ENCODE measurements at regions not wholly inside any gene's neighbourhood (a gene's known extent, or its start where the extent isn't known, plus 50 kb on each side); places are given as distances from the start of the nearest gene placed in this dataset.

DNA sequence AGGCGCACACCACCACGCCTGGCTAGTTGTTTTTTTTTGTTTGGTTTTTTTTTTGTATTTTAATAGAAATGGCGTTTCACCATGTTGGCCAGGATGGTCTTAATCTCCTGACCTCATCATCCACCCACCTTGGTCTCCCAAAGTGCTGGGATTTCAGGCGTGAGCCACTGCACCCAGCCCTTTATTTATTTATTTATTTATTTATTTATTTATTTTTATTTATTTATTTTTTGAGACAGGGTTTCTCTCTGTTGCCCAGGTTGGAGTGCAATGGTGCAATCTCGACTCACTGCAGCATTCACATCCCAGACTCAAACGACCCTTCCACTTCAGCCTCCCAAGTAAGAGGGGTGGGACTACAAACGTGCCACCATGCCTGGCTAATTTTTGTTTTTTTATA lies 63.0 kb upstream of the ADAMTSL1 start:
- TF ChIP-seq, protein P1, sequence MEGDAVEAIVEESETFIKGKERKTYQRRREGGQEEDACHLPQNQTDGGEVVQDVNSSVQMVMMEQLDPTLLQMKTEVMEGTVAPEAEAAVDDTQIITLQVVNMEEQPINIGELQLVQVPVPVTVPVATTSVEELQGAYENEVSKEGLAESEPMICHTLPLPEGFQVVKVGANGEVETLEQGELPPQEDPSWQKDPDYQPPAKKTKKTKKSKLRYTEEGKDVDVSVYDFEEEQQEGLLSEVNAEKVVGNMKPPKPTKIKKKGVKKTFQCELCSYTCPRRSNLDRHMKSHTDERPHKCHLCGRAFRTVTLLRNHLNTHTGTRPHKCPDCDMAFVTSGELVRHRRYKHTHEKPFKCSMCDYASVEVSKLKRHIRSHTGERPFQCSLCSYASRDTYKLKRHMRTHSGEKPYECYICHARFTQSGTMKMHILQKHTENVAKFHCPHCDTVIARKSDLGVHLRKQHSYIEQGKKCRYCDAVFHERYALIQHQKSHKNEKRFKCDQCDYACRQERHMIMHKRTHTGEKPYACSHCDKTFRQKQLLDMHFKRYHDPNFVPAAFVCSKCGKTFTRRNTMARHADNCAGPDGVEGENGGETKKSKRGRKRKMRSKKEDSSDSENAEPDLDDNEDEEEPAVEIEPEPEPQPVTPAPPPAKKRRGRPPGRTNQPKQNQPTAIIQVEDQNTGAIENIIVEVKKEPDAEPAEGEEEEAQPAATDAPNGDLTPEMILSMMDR (IDR thresholded peaks at IDR 0.05; ENCODE audit: insufficient read depth in 1 of 2, low read depth in 1 of 2, low read length in 1 of 2, severe bottlenecking in 1 of 2, unreplicated experiment in 1 of 2) = no peak
- no peaks in the 10 kb centered on the region for H3K9me3 ChIP-seq
- no peaks in the 10 kb centered on the region for H3K27me3 ChIP-seq (replicated peaks; ENCODE audit: control insufficient read depth, insufficient read depth, low read length)
- DNase-seq = no peak
- H3K4me1 ChIP-seq = no peaks in the 10 kb centered on the region
- no peak overlapping the region for H3K4me3 Mint-ChIP-seq (ENCODE audit: unreplicated experiment)
- CTCF ChIA-PET = no interaction called here
- H3K9me3 Mint-ChIP-seq (ENCODE audit: unreplicated experiment) = no peaks in the 10 kb centered on the region
- BruUV-seq (replicated peaks) = no TSS peak
- intact Hi-C loops (cut with micrococcal nuclease; ENCODE audit: unreplicated experiment) = no loop called here
- no peak overlapping the region for H3K27ac Mint-ChIP-seq (ENCODE audit: unreplicated experiment)
- no peaks in the 10 kb centered on the region for H3K4me1 Mint-ChIP-seq (ENCODE audit: low read depth, unreplicated experiment)
- POLR2A ChIA-PET = no interaction called here
- H3K4me3 ChIP-seq (ENCODE audit: low read depth, low read length) = no peak overlapping the region
- H3K36me3 Mint-ChIP-seq (ENCODE audit: insufficient read depth, unreplicated experiment) = no peaks in the 10 kb centered on the region
- no peaks in the 10 kb centered on the region for H3K36me3 ChIP-seq (ENCODE audit: control insufficient read depth, insufficient read depth, low read length)
- peaks cover 10% of the 10 kb centered on the region for H3K27me3 Mint-ChIP-seq (ENCODE audit: insufficient read depth, unreplicated experiment)

DNA sequence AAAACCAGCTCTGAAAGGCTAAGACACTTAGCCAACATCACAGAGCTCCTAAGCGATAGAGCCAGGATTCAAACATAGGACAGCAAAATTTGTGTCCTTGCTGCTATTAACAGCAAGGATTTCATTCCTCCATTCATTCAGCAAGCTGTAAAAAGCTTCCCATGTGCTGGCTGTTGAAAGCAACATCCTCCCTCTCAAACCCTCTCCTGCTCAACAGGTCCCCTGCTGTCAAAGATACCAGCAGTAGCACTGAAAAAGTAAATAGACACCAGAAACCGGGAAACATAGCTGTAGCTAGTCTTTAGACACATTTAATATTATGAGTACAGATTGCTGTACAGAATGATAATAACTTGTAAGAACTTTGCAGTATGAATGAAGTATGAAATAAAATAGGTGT lies 52.6 kb upstream of the ADAMTSL1 start:
- ChIA-PET POLR2A (no interaction called here), CTCF (no interaction called here)
- H3K4me3 ChIP-seq (ENCODE audit: low read depth, low read length) = no peak overlapping the region
- H3K36me3 ChIP-seq (ENCODE audit: control insufficient read depth, insufficient read depth, low read length) = no peaks in the 10 kb centered on the region
- Mint-ChIP-seq H3K27me3 (ENCODE audit: insufficient read depth, unreplicated experiment) (peaks cover 8% of the 10 kb centered on the region), H3K4me3 (ENCODE audit: unreplicated experiment) (no peak overlapping the region), H3K9me3 (ENCODE audit: unreplicated experiment) (no peaks in the 10 kb centered on the region), H3K27ac (ENCODE audit: unreplicated experiment) (no peak overlapping the region), H3K4me1 (ENCODE audit: low read depth, unreplicated experiment) (no peaks in the 10 kb centered on the region), H3K36me3 (ENCODE audit: insufficient read depth, unreplicated experiment) (no peaks in the 10 kb centered on the region)
- intact Hi-C loops (cut with micrococcal nuclease; ENCODE audit: unreplicated experiment) = no loop called here
- H3K9me3 ChIP-seq = no peaks in the 10 kb centered on the region
- DNase-seq = no peak
- no peaks in the 10 kb centered on the region for H3K27me3 ChIP-seq (replicated peaks; ENCODE audit: control insufficient read depth, insufficient read depth, low read length)
- TF ChIP-seq, protein P1 (IDR thresholded peaks at IDR 0.05; ENCODE audit: insufficient read depth in 1 of 2, low read depth in 1 of 2, low read length in 1 of 2, severe bottlenecking in 1 of 2, unreplicated experiment in 1 of 2) = no peak
- no TSS peak for BruUV-seq (replicated peaks)
- H3K4me1 ChIP-seq = no peaks in the 10 kb centered on the region

DNA sequence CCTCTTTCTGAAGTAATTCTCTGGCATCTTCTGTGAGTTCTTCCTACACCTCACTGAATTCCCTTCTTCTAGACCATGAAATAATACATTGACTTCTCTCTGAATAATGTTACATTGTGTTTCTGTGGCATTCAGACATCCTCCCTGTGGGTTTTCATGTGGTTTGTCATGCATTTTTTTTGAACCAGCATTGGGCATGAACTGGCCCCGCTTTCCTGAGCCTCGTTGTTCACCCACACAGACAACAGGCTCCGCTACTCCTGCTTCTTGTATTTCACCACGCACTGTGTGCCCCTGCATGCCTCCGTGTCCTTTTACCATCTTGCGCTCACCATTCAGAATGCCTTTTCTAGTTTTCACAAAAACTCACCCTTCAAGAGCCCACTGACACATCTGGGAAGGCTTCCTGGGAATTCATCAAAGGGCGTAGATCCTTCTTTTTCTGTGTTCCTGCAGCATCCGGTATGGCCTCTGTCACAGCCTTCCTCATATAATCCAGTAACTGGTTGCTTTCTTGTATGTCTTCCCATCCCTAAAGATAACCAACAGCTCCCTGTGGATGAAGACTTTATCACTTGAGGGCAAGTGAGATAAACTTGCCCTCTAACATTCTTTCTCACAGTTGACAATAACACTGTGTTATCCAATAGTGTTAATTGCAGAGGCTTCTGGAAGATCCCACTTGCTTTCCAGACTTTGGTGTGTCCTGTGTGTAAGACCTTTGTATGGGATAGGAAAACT lies 51.5 kb upstream of the ADAMTSL1 start:
- no peaks in the 10 kb centered on the region for H3K36me3 ChIP-seq (ENCODE audit: control insufficient read depth, insufficient read depth, low read length)
- no peaks in the 10 kb centered on the region for H3K4me1 ChIP-seq
- no peak overlapping the region for H3K4me3 ChIP-seq (ENCODE audit: low read depth, low read length)
- no peak overlapping the region for H3K4me3 Mint-ChIP-seq (ENCODE audit: unreplicated experiment)
- H3K4me1 Mint-ChIP-seq (ENCODE audit: low read depth, unreplicated experiment) = no peaks in the 10 kb centered on the region
- TF ChIP-seq, protein P1 (IDR thresholded peaks at IDR 0.05; ENCODE audit: insufficient read depth in 1 of 2, low read depth in 1 of 2, low read length in 1 of 2, severe bottlenecking in 1 of 2, unreplicated experiment in 1 of 2) = no peak
- no peaks in the 10 kb centered on the region for H3K36me3 Mint-ChIP-seq (ENCODE audit: insufficient read depth, unreplicated experiment)
- no peaks in the 10 kb centered on the region for H3K27me3 ChIP-seq (replicated peaks; ENCODE audit: control insufficient read depth, insufficient read depth, low read length)
- H3K9me3 ChIP-seq = no peaks in the 10 kb centered on the region
- H3K27me3 Mint-ChIP-seq (ENCODE audit: insufficient read depth, unreplicated experiment) = peaks cover 8% of the 10 kb centered on the region
- H3K9me3 Mint-ChIP-seq (ENCODE audit: unreplicated experiment) = no peaks in the 10 kb centered on the region
- POLR2A ChIA-PET = no interaction called here
- CTCF ChIA-PET = no interaction called here
- no peak overlapping the region for H3K27ac Mint-ChIP-seq (ENCODE audit: unreplicated experiment)
- intact Hi-C loops (cut with micrococcal nuclease; ENCODE audit: unreplicated experiment) = no loop called here
- BruUV-seq (replicated peaks) = no TSS peak
- DNase-seq = no peak
